PFSK-1 (cell line): ENCODE measurements at regions not wholly inside any gene's neighbourhood (a gene's known extent, or its start where the extent isn't known, plus 50 kb on each side); places are given as distances from the start of the nearest gene placed in this dataset.

ENCODE experiments used
- FOXP2 ChIP-seq: optimal IDR thresholded peaks from 2 replicates; pipeline ENCODE3; 2011; ENCODE audit warnings: borderline replicate concordance, control low read depth, inconsistent platforms; ENCODE audit not compliant: insufficient read depth; ENCODE audit errors: extremely low read length, extremely low read depth
- POLR2AphosphoS5 ChIP-seq: IDR thresholded peaks from 2 replicates; pipeline ENCODE4 v1.6.1; 2012; ENCODE audit warnings: low read depth, mild to moderate bottlenecking, control low read depth, low read length, moderate library complexity
- SIN3A ChIP-seq: IDR thresholded peaks from 2 replicates; pipeline ENCODE4 v1.6.1; 2012; ENCODE audit warnings: mild to moderate bottlenecking, low read length, moderate library complexity, borderline replicate concordance; ENCODE audit not compliant: insufficient read depth
- TAF1 ChIP-seq: IDR thresholded peaks from 2 replicates; pipeline ENCODE4 v1.6.1; 2012; ENCODE audit warnings: low read length, control low read depth, borderline replicate concordance; ENCODE audit not compliant: insufficient read depth
- TF ChIP-seq, protein P1 (sequence below), 2 experiments: IDR thresholded peaks; 2 replicates each; pipeline versions ENCODE4 v1.6.1 to v1.8.0; 2011 to 2012; ENCODE audit warnings: low read depth in 2 of 2, low read length in 2 of 2, control low read depth in 1 of 2, inconsistent platforms in 1 of 2, mild to moderate bottlenecking in 1 of 2, moderate library complexity in 1 of 2; ENCODE audit not compliant: insufficient read depth in 1 of 2

DNA sequence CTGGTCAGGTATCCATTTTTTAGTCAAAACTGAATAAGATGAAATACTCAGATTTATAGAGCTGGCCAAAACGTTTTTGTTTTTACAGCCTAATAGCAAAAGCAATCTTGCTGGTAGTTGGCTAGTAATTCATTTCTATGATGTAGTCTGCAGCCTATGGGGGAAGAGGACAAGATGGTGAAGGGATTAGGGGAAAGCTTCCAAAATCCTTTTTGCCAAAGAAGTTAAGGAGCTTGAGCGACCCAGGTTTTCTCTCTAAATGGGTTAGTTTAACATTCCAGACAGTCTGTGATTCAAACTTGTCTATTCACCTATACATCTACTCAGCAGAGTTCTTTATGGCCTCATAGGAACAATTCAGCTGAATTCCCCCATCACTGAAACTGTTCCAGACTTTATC is 89.8 kb upstream of the SPRY1 start:
- TF ChIP-seq FOXP2 (no peak), SIN3A (no peak), POLR2AphosphoS5 (no peak), TAF1 (no peak)
- TF ChIP-seq, protein P1, sequence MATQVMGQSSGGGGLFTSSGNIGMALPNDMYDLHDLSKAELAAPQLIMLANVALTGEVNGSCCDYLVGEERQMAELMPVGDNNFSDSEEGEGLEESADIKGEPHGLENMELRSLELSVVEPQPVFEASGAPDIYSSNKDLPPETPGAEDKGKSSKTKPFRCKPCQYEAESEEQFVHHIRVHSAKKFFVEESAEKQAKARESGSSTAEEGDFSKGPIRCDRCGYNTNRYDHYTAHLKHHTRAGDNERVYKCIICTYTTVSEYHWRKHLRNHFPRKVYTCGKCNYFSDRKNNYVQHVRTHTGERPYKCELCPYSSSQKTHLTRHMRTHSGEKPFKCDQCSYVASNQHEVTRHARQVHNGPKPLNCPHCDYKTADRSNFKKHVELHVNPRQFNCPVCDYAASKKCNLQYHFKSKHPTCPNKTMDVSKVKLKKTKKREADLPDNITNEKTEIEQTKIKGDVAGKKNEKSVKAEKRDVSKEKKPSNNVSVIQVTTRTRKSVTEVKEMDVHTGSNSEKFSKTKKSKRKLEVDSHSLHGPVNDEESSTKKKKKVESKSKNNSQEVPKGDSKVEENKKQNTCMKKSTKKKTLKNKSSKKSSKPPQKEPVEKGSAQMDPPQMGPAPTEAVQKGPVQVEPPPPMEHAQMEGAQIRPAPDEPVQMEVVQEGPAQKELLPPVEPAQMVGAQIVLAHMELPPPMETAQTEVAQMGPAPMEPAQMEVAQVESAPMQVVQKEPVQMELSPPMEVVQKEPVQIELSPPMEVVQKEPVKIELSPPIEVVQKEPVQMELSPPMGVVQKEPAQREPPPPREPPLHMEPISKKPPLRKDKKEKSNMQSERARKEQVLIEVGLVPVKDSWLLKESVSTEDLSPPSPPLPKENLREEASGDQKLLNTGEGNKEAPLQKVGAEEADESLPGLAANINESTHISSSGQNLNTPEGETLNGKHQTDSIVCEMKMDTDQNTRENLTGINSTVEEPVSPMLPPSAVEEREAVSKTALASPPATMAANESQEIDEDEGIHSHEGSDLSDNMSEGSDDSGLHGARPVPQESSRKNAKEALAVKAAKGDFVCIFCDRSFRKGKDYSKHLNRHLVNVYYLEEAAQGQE (IDR thresholded peaks at IDR 0.05; ENCODE audit: insufficient read depth in 1 of 2, low read depth in 2 of 2, low read length in 2 of 2): no peak

DNA sequence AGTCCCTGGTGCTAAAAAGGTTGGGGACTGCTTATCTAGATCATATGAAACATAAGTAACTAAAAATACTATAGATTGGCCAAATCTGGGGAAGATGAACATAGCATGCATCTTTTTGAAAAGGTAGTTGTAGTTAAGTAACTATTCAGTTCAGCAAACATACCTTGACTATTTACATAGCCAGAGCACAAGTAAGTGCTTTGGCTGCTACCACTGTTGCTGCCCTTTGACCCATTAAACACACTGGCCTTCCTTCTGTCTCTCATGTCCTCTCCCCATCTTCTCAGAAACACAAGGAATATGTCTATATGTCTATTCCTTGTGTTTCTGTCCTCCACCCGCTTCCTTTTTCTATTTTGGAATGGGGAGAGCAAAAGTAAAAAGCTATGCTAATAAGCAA is 87.9 kb upstream of the SPRY1 start:
- TF ChIP-seq, protein P1 (IDR thresholded peaks at IDR 0.05; ENCODE audit: insufficient read depth in 1 of 2, low read depth in 2 of 2, low read length in 2 of 2): no peak
- TF ChIP-seq FOXP2 (no peak), SIN3A (no peak), POLR2AphosphoS5 (no peak), TAF1 (no peak)

DNA sequence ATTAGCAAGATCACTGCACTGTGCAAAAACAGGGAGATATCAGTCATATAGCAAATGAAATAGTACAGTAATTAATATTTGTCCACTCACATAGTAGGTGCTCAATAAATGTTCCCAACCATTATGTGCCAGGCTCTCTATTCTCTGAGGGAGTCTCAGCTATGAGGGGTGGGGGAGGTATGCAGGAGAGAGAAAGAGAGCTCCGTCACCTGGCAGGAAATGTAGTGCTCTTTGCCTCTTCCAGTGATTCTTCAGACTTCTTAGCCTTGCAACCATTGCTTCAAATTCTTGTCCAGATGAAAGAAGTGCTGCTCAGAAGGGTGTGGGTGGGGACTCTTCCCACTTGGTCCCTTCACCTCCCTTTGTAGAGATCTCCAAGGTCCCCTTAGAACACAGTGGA is 84.5 kb upstream of the SPRY1 start:
- TF ChIP-seq, protein P1 (IDR thresholded peaks at IDR 0.05; ENCODE audit: insufficient read depth in 1 of 2, low read depth in 2 of 2, low read length in 2 of 2): no peak
- no peak for TF ChIP-seq SIN3A
- no peak for TF ChIP-seq TAF1
- TF ChIP-seq POLR2AphosphoS5: no peak
- TF ChIP-seq FOXP2: no peak

DNA sequence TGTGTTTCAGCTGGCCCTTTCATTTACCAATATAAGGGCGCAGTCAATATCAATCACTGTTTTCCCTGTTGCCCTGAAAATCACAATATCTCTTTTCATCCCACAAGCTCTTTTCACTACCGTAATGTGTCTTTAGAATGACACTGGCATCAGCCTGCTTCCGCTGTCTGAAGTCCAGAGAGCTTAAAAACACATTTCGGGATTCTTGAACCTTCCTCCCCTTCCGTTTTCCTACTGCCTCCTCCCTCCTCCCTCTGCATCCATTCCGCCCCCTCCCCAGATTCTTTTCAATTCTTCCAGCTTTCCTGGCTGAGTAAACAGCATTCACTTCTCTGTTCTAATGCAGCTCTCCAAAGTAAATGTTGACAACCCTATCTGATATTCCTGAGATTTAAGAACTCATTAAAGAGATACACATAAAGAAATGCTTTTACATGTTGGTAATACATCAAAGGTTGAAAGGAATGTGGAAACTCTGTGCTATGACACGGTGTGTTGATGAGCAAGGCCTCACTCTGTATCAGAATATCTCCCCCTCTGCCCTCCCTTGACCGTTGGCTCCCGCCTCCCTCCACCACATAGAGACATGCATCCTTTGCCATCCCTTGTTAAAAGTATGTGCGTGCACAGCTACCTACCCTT is 83.5 kb upstream of the SPRY1 start:
- TF ChIP-seq SIN3A: no peak
- TF ChIP-seq FOXP2: no peak
- TF ChIP-seq, protein P1 (IDR thresholded peaks at IDR 0.05; ENCODE audit: insufficient read depth in 1 of 2, low read depth in 2 of 2, low read length in 2 of 2): no peak
- TF ChIP-seq POLR2AphosphoS5: no peak
- TF ChIP-seq TAF1: no peak

DNA sequence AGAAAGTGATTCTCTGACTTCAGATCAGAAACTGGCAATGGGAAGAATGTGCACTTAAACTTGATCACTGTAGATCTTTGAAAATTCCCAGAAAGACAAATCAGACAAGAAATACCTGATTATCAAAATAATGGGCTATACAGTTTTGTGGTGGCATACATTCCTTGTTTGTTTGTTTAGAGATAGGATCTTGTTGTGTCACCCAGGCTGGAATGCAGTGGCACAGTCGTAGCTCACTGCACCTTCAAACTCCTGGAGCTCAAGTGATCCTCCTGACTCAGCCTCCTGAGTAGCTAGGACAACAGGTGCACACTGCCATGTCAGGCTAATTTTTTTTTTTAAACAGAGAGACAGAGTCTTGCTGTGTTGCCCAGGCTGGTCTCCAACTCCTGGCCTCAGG is 81.0 kb upstream of the SPRY1 start:
- no peak for TF ChIP-seq TAF1
- TF ChIP-seq POLR2AphosphoS5: no peak
- TF ChIP-seq SIN3A: no peak
- TF ChIP-seq, protein P1 (IDR thresholded peaks at IDR 0.05; ENCODE audit: insufficient read depth in 1 of 2, low read depth in 2 of 2, low read length in 2 of 2): no peak
- no peak for TF ChIP-seq FOXP2
